SK-N-SH treated with all-trans-retinoic acid at 6 μM for 48 hours (cell line): ENCODE measurements at regions not wholly inside any gene's neighbourhood (a gene's known extent, or its start where the extent isn't known, plus 50 kb on each side); places are given as distances from the start of the nearest gene placed in this dataset.

Experiments
- ARNTL ChIP-seq: fragments of 450-650 bp; formaldehyde crosslinking; IDR thresholded peaks from 2 replicates; pipeline ENCODE4 v1.5.0; 2020; ENCODE audit warnings: low read depth, mild to moderate bottlenecking, moderate library complexity, borderline replicate concordance
- CSDC2 ChIP-seq: fragments of 250-450 bp; sonication (Bioruptor Pico); IDR thresholded peaks from 2 replicates; pipeline ENCODE4 v1.5.0; 2020; ENCODE audit warnings: mild to moderate bottlenecking, moderate library complexity
- ISL1 ChIP-seq: fragments of 250-450 bp; sonication (Bioruptor Pico); IDR thresholded peaks from 2 replicates; pipeline ENCODE4 v2.1.2; 2022; ENCODE audit warnings: mild to moderate bottlenecking, moderate library complexity
- OSR1 ChIP-seq: fragments of 250-450 bp; sonication (Bioruptor Pico); IDR thresholded peaks from 2 replicates; pipeline ENCODE4 v1.8.0; 2022; ENCODE audit warnings: moderate library complexity, mild to moderate bottlenecking, inconsistent platforms
- RARB ChIP-seq: fragments of 250-450 bp; sonication (Bioruptor Pico); IDR thresholded peaks from 2 replicates; pipeline ENCODE4 v1.8.0; 2021; ENCODE audit warnings: mild to moderate bottlenecking, moderate library complexity
- TCF4 ChIP-seq: fragments of 250-450 bp; sonication (Bioruptor Pico); IDR thresholded peaks from 2 replicates; pipeline ENCODE4 v1.8.0; 2021; ENCODE audit warnings: mild to moderate bottlenecking, moderate library complexity, borderline replicate concordance
- ZNF565 ChIP-seq: fragments of 450-650 bp; formaldehyde crosslinking; conservative IDR thresholded peaks from 2 replicates; pipeline ENCODE4 v1.5.0; 2020; ENCODE audit warnings: low read depth, mild to moderate bottlenecking, moderate library complexity
- TF ChIP-seq, protein P1 (sequence below): fragments of 250-450 bp; sonication (Bioruptor Pico); IDR thresholded peaks from 2 replicates; pipeline ENCODE4 v1.5.1; 2020; ENCODE audit warnings: low read depth, mild to moderate bottlenecking, moderate library complexity
- TF ChIP-seq, protein P2 (sequence below): fragments of 250-450 bp; sonication (Bioruptor Pico); IDR thresholded peaks from 2 replicates; pipeline ENCODE4 v1.8.0; 2021; ENCODE audit warnings: low read depth, mild to moderate bottlenecking, moderate library complexity, borderline replicate concordance
- TF ChIP-seq, protein P3 (sequence below): fragments of 250-450 bp; sonication (Bioruptor Pico); IDR thresholded peaks from 2 replicates; pipeline ENCODE4 v1.8.0; 2020; ENCODE audit warnings: mild to moderate bottlenecking, moderate library complexity, borderline replicate concordance

DNA sequence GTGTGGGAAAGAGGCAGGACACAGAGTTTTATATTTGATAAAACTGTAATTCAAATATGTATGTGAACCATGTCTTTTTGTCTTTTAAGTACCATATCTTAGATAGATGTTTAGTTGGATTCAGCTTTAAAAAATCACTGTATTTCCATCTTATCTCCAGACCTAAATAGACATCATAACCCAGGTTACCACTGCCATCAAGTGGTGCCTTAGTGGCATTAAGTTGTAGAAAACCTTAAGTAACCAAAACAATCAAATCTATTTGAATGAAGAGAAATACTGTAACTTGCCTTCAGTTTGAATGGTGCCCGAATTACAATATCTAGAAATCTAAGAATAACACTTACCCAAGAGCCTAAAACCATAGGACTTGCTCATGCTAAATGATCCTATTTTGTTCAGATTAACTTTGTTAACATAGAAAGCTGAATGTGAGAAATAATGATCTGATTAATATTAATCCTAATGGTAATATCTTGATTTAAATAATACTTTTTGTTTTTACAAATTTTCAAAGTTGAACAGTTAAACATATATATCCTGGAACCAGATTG, 92.5 kb upstream of the MAP2 start:
- TF ChIP-seq, protein P1, sequence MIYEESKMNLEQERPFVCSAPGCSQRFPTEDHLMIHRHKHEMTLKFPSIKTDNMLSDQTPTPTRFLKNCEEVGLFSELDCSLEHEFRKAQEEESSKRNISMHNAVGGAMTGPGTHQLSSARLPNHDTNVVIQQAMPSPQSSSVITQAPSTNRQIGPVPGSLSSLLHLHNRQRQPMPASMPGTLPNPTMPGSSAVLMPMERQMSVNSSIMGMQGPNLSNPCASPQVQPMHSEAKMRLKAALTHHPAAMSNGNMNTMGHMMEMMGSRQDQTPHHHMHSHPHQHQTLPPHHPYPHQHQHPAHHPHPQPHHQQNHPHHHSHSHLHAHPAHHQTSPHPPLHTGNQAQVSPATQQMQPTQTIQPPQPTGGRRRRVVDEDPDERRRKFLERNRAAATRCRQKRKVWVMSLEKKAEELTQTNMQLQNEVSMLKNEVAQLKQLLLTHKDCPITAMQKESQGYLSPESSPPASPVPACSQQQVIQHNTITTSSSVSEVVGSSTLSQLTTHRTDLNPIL (CRISPR knock-in tag) = no peak
- TF ChIP-seq CSDC2 (no peak), RARB (CRISPR knock-in tag) (no peak), ZNF565 (CRISPR knock-in tag) (no peak), TCF4 (CRISPR knock-in tag) (no peak), ISL1 (CRISPR knock-in tag) (no peak), ARNTL (CRISPR knock-in tag) (no peak), OSR1 (CRISPR knock-in tag) (no peak)
- TF ChIP-seq, protein P2, sequence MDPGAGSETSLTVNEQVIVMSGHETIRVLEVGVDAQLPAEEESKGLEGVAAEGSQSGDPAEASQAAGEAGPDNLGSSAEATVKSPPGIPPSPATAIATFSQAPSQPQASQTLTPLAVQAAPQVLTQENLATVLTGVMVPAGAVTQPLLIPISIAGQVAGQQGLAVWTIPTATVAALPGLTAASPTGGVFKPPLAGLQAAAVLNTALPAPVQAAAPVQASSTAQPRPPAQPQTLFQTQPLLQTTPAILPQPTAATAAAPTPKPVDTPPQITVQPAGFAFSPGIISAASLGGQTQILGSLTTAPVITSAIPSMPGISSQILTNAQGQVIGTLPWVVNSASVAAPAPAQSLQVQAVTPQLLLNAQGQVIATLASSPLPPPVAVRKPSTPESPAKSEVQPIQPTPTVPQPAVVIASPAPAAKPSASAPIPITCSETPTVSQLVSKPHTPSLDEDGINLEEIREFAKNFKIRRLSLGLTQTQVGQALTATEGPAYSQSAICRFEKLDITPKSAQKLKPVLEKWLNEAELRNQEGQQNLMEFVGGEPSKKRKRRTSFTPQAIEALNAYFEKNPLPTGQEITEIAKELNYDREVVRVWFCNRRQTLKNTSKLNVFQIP (CRISPR knock-in tag) = no peak
- TF ChIP-seq, protein P3, sequence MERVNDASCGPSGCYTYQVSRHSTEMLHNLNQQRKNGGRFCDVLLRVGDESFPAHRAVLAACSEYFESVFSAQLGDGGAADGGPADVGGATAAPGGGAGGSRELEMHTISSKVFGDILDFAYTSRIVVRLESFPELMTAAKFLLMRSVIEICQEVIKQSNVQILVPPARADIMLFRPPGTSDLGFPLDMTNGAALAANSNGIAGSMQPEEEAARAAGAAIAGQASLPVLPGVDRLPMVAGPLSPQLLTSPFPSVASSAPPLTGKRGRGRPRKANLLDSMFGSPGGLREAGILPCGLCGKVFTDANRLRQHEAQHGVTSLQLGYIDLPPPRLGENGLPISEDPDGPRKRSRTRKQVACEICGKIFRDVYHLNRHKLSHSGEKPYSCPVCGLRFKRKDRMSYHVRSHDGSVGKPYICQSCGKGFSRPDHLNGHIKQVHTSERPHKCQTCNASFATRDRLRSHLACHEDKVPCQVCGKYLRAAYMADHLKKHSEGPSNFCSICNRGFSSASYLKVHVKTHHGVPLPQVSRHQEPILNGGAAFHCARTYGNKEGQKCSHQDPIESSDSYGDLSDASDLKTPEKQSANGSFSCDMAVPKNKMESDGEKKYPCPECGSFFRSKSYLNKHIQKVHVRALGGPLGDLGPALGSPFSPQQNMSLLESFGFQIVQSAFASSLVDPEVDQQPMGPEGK (CRISPR knock-in tag) = no peak
